Mesodermal cell (in vitro differentiated cells): ENCODE measurements at regions not wholly inside any gene's neighbourhood (a gene's known extent, or its start where the extent isn't known, plus 50 kb on each side); places are given as distances from the start of the nearest gene placed in this dataset.
"Not testable (repeated sequence)": the region's sequence is repeated elsewhere in the genome, so short reads cannot be mapped to it uniquely, and the experiment has no call there.

ENCODE experiments used
- H3K27ac ChIP-seq: 2 replicates; pipeline ENCODE4 v1.7.0; 2013; ENCODE audit warnings: mild to moderate bottlenecking, low read depth, low read length, moderate library complexity; ENCODE audit not compliant: severe bottlenecking
- H3K36me3 ChIP-seq: 2 replicates; pipeline ENCODE4 v1.7.1; 2013; ENCODE audit warnings: mild to moderate bottlenecking, low read length, moderate library complexity; ENCODE audit not compliant: control insufficient read depth, insufficient read depth
- H3K4me1 ChIP-seq: one replicate; pipeline ENCODE4 v1.7.1; 2013; ENCODE audit warnings: mild to moderate bottlenecking, low read length; ENCODE audit not compliant: insufficient read depth, control insufficient read depth, poor library complexity, severe bottlenecking
- H3K4me3 ChIP-seq: 2 replicates; pipeline ENCODE4 v1.7.0; 2013; ENCODE audit warnings: low read length, control low read depth, mild to moderate bottlenecking; ENCODE audit not compliant: insufficient read depth, poor library complexity, severe bottlenecking; ENCODE audit errors: extremely low read depth
- H3K9me3 ChIP-seq: 2 replicates; pipeline ENCODE4 v1.7.1; 2013; ENCODE audit warnings: mild to moderate bottlenecking, low read length, moderate library complexity; ENCODE audit not compliant: control insufficient read depth
- WGBS, 2 experiments: methylation state at CpG; one replicate each; pipeline ENCODE4 v1.1.5; 2013; ENCODE audit warnings: missing lambda C conversion rate in 2 of 2; ENCODE audit not compliant: insufficient coverage in 2 of 2; 5-methylcytosine and 5-hydroxymethylcytosine counted together

- Histone ChIP-seq H3K4me3 (no peak overlapping the region), H3K4me1 (no peaks in the 10 kb centered on the region), H3K9me3 (no peaks in the 10 kb centered on the region), H3K27ac (no peak overlapping the region), H3K36me3 (no peaks in the 10 kb centered on the region)
- 74 to 78% methylated on average over 2 of the region's 4 CpGs for WGBS, 2 experiments
These were observed 68.5 kb downstream of the CDC14C start for GRCh38 chr7:48992816-48993215.

- Histone ChIP-seq H3K4me3 (no peak overlapping the region), H3K36me3 (no peaks in the 10 kb centered on the region), H3K4me1 (no peaks in the 10 kb centered on the region), H3K27ac (no peak overlapping the region), H3K9me3 (peaks cover 3% of the 10 kb centered on the region)
- WGBS, 2 experiments = 7 to 8% methylated on average over 1 of the region's 1 CpG
These were observed 77.3 kb downstream of the CDC14C start for GRCh38 chr7:49001610-49002033.

- Histone ChIP-seq H3K4me3 (no peak overlapping the region), H3K36me3 (no peaks in the 10 kb centered on the region), H3K4me1 (no peaks in the 10 kb centered on the region), H3K9me3 (no peaks in the 10 kb centered on the region), H3K27ac (no peak overlapping the region)
- 25 to 44% methylated on average over 1 of the region's 2 CpGs for WGBS, 2 experiments
These were observed 86.4 kb downstream of the CDC14C start for GRCh38 chr7:49010717-49011116.

GRCh38 chr7:49014870-49015269 lies 90.5 kb downstream of the CDC14C start:
- no peaks in the 10 kb centered on the region for H3K9me3 ChIP-seq
- no peak overlapping the region for H3K4me3 ChIP-seq
- H3K4me1 ChIP-seq = no peaks in the 10 kb centered on the region
- no peak overlapping the region for H3K27ac ChIP-seq
- H3K36me3 ChIP-seq = no peaks in the 10 kb centered on the region
- 94 to 100% methylated on average over 2 to 4 of the region's 4 CpGs for WGBS, 2 experiments

GRCh38 chr7:49020145-49020544 lies 95.8 kb downstream of the CDC14C start:
- no peaks in the 10 kb centered on the region for H3K9me3 ChIP-seq
- no peak overlapping the region for H3K4me3 ChIP-seq
- H3K27ac ChIP-seq = no peak overlapping the region
- no peaks in the 10 kb centered on the region for H3K4me1 ChIP-seq
- no peaks in the 10 kb centered on the region for H3K36me3 ChIP-seq
- 95% methylated on average over 4 of the region's 4 CpGs; no CpG with 5 or more reads in 1 of the 2 experiments for WGBS, 2 experiments

- no peak overlapping the region for H3K4me3 ChIP-seq
- no peaks in the 10 kb centered on the region for H3K36me3 ChIP-seq
- H3K27ac ChIP-seq = no peak overlapping the region
- H3K9me3 ChIP-seq = no peaks in the 10 kb centered on the region
- H3K4me1 ChIP-seq = no peaks in the 10 kb centered on the region
These were observed 98.1 kb downstream of the CDC14C start for GRCh38 chr7:49022448-49022847.

GRCh38 chr7:49023345-49024328 lies 99.3 kb downstream of the CDC14C start:
- WGBS, 2 experiments = 44 to 54% methylated on average over 7 to 8 of the region's 9 CpGs
- no peak overlapping the region for H3K4me3 ChIP-seq
- no peaks in the 10 kb centered on the region for H3K4me1 ChIP-seq
- no peaks in the 10 kb centered on the region for H3K9me3 ChIP-seq
- no peak overlapping the region for H3K27ac ChIP-seq
- no peaks in the 10 kb centered on the region for H3K36me3 ChIP-seq

GRCh38 chr7:49030221-49030620 lies 105.9 kb downstream of the CDC14C start:
- H3K36me3 ChIP-seq = no peaks in the 10 kb centered on the region
- no peak overlapping the region for H3K27ac ChIP-seq
- no peak overlapping the region for H3K4me3 ChIP-seq
- no peaks in the 10 kb centered on the region for H3K4me1 ChIP-seq
- no peaks in the 10 kb centered on the region for H3K9me3 ChIP-seq
- WGBS, 2 experiments = 86 to 89% methylated on average over 1 of the region's 2 CpGs

GRCh38 chr7:49033140-49033539 lies 108.8 kb downstream of the CDC14C start:
- not testable (repeated sequence) for H3K4me1 ChIP-seq, H3K36me3 ChIP-seq, H3K9me3 ChIP-seq, H3K27ac ChIP-seq, H3K4me3 ChIP-seq
- WGBS, 2 experiments = 60 to 100% methylated on average over 1 of the region's 2 CpGs

- H3K9me3 ChIP-seq = no peaks in the 10 kb centered on the region
- no peaks in the 10 kb centered on the region for H3K36me3 ChIP-seq
- no peak overlapping the region for H3K27ac ChIP-seq
- WGBS, 2 experiments = 0 to 14% methylated on average over 1 to 2 of the region's 2 CpGs
- H3K4me3 ChIP-seq = no peak overlapping the region
- H3K4me1 ChIP-seq = peaks cover 3% of the 10 kb centered on the region
These were observed 113.2 kb downstream of the CDC14C start for GRCh38 chr7:49037346-49038210.
